B cell (primary cell): ENCODE measurements at regions not wholly inside any gene's neighbourhood (a gene's known extent, or its start where the extent isn't known, plus 50 kb on each side); places are given as distances from the start of the nearest gene placed in this dataset.

Source experiments
- ATAC-seq: fragments of 200-7000 bp; cut with Tn5 transposase; one replicate; pipeline ENCODE4 v1.10.0; 2021; ENCODE audit warnings: low read depth, mild to moderate bottlenecking, moderate number of reproducible peaks, moderate library complexity
- CTCF ChIA-PET: fragments of 350-600 bp; sonication (Branson Sonifier 250); formaldehyde crosslinking; loops from one replicate; lab custom pipeline; 2021; ENCODE audit warnings: antibody characterized with exemption, inconsistent platforms; lab: Charles Lee
- POLR2A ChIA-PET: fragments of 350-600 bp; sonication (Branson Sonifier 250); formaldehyde crosslinking; loops from one replicate; lab custom pipeline; 2021; ENCODE audit warnings: antibody characterized with exemption; lab: Charles Lee
- DNase-seq: peaks from one replicate; pipeline ENCODE4 v3.0.0; 2013
- H2AFZ ChIP-seq: 2 replicates; pipeline ENCODE4 v1.6.1; 2012; ENCODE audit warnings: mild to moderate bottlenecking, low read depth, low read length; ENCODE audit not compliant: insufficient read depth, poor library complexity, severe bottlenecking
- H3K27ac ChIP-seq, 2 donors: 1 replicate in 1 of 2; 2 replicates in 1 of 2; pipeline ENCODE4 v1.5.1; 2012 to 2013; ENCODE audit warnings: low read length in 2 of 2, mild to moderate bottlenecking in 2 of 2, moderate library complexity in 1 of 2
- H3K27me3 ChIP-seq, 4 experiments: fragments of 200-600 bp in 1 of 4; sonication (generic) in 1 of 4; replicated peaks in 1 of 4; 1 replicate in 2 of 4; 2 replicates in 2 of 4; pipeline versions ENCODE4 v1.6.1 to v1.7.0; 2013 to 2016; ENCODE audit warnings: low read length in 3 of 4, mild to moderate bottlenecking in 2 of 4, mixed read lengths in 1 of 4, moderate library complexity in 1 of 4; ENCODE audit not compliant: insufficient read depth in 4 of 4, control insufficient read depth in 3 of 4; ENCODE audit errors: control extremely low read depth in 1 of 4
- H3K36me3 ChIP-seq, 2 experiments: replicated peaks in 1 of 2; 1 replicate in 1 of 2; 2 replicates in 1 of 2; pipeline versions ENCODE4 v1.6.1 to v1.7.1; 2013; ENCODE audit warnings: low read length in 1 of 2; ENCODE audit not compliant: insufficient read depth in 2 of 2, control insufficient read depth in 1 of 2; ENCODE audit errors: control extremely low read depth in 1 of 2, extremely low read depth in 1 of 2
- H3K4me1 ChIP-seq, 2 donors: fragments of 200-600 bp in 1 of 2; sonication (generic) in 1 of 2; 1 replicate in 1 of 2; 2 replicates in 1 of 2; pipeline versions ENCODE4 v1.5.1 to v1.6.1; 2013 to 2017; ENCODE audit warnings: low read length in 2 of 2; ENCODE audit not compliant: control insufficient read depth in 2 of 2, insufficient read depth in 2 of 2
- H3K4me2 ChIP-seq: replicated peaks from 2 replicates; pipeline ENCODE3; 2012; ENCODE audit warnings: mild to moderate bottlenecking, low read depth, low read length; ENCODE audit not compliant: poor library complexity, severe bottlenecking
- H3K4me3 ChIP-seq, 5 experiments: fragments of 200-600 bp in 1 of 5; sonication (generic) in 1 of 5; 1 replicate in 3 of 5; 2 replicates in 2 of 5; pipeline versions ENCODE4 v1.5.1 to v1.7.0; 2011 to 2016; ENCODE audit warnings: low read length in 4 of 5, mild to moderate bottlenecking in 4 of 5, low read depth in 2 of 5, control low read depth in 1 of 5, moderate library complexity in 1 of 5; ENCODE audit not compliant: insufficient read depth in 1 of 5; ENCODE audit errors: control extremely low read depth in 1 of 5, extremely low read depth in 1 of 5
- H3K79me2 ChIP-seq: fragments of 200-600 bp; sonication (generic); one replicate; pipeline ENCODE4 v1.6.0; 2016; ENCODE audit warnings: low read length; ENCODE audit not compliant: control insufficient read depth, insufficient read depth
- H3K9ac ChIP-seq: fragments of 200-600 bp; sonication (generic); 2 replicates; pipeline ENCODE4 v1.6.1; 2017; ENCODE audit warnings: mild to moderate bottlenecking, low read length, moderate library complexity
- H3K9me3 ChIP-seq, 3 donors: one replicate each; pipeline versions ENCODE4 v1.6.1 to v1.7.1; 2013; ENCODE audit warnings: low read length in 2 of 3; ENCODE audit not compliant: control insufficient read depth in 2 of 3, insufficient read depth in 1 of 3; ENCODE audit errors: control extremely low read depth in 1 of 3
- H4K20me1 ChIP-seq: 2 replicates; pipeline ENCODE4 v1.6.0; 2012; ENCODE audit warnings: mild to moderate bottlenecking, low read length; ENCODE audit not compliant: insufficient read depth, control insufficient read depth, poor library complexity, severe bottlenecking
- H3K27ac Mint-ChIP-seq: one replicate; pipeline ENCODE4 v1.8.0; 2021; ENCODE audit warnings: mixed read lengths
- H3K27me3 Mint-ChIP-seq: one replicate; pipeline ENCODE4 v1.8.0; 2021; ENCODE audit warnings: mixed read lengths
- H3K4me1 Mint-ChIP-seq: one replicate; pipeline ENCODE4 v1.8.0; 2021; ENCODE audit warnings: mixed read lengths
- H3K4me3 Mint-ChIP-seq: one replicate; pipeline ENCODE4 v1.8.0; 2021; ENCODE audit warnings: mixed read lengths
- H3K9me3 Mint-ChIP-seq: one replicate; pipeline ENCODE4 v1.8.0; 2022; ENCODE audit warnings: mixed read lengths; ENCODE audit not compliant: insufficient read depth
- CTCF ChIP-seq: fragments of 200-600 bp; IDR thresholded peaks from one replicate; pipeline ENCODE4 v1.8.0; 2022; ENCODE audit warnings: antibody characterized with exemption, mild to moderate bottlenecking
- EZH2 ChIP-seq: IDR thresholded peaks from 2 replicates; pipeline ENCODE4 v1.6.1; 2012; ENCODE audit warnings: borderline replicate concordance, low read depth, mild to moderate bottlenecking, moderate library complexity, low read length; ENCODE audit not compliant: insufficient read depth, poor library complexity, severe bottlenecking
- WGBS: methylation state at CpG from one replicate; pipeline ENCODE4 v1.1.5; 2013; ENCODE audit warnings: missing lambda C conversion rate; ENCODE audit not compliant: insufficient coverage; 5-methylcytosine and 5-hydroxymethylcytosine counted together
- intact Hi-C: fragments of 100-400 bp; cut with micrococcal nuclease; formaldehyde crosslinking; loops from one replicate; pipeline ENCODE4 v1.10.0; 2022

DNA sequence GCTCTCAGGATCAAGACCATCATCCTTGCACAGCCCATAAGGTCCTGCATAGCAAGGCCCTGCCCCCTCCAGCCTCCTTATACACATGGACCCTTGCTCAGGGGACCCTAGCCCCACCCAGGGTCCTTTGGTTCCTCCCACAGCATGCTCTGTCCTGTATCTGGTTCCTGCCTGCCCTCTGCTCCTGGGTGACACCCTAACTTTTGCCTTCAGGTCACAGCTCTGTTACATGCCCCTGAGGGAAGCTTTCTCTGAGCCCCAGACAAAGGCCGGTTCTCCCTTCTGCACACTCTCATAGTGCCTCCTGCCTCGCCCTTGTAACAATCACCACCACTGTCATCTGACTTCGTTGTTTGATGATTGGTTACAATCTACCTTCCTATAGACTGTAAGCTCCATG is 204.8 kb downstream of the SMAD2 start:
- no peak for TF ChIP-seq CTCF
- TF ChIP-seq EZH2 = no peak
- no peaks in the 10 kb centered on the region for H4K20me1 ChIP-seq
- ATAC-seq (no peak), DNase-seq (no peak)
- intact Hi-C loops = no loop called here
- Mint-ChIP-seq H3K4me3 (no peak overlapping the region), H3K27ac (no peak overlapping the region), H3K27me3 (peaks cover 11% of the 10 kb centered on the region), H3K4me1 (no peaks in the 10 kb centered on the region), H3K9me3 (no peaks in the 10 kb centered on the region)
- POLR2A ChIA-PET = no interaction called here
- no peak overlapping the region for H3K27ac ChIP-seq
- H3K27me3 ChIP-seq = peaks cover 0 to 7% (median 3%) of the 10 kb centered on the region in 4 experiments
- H3K9me3 ChIP-seq = peaks cover 0 to 4% (median 0%) of the 10 kb centered on the region in 3 donors
- WGBS = 87% methylated on average over 3 of the region's 3 CpGs
- H3K36me3 ChIP-seq = no peaks in the 10 kb centered on the region
- H2AFZ ChIP-seq = no peak overlapping the region
- H3K4me2 ChIP-seq = no peak overlapping the region
- CTCF ChIA-PET = no interaction called here
- H3K4me1 ChIP-seq = no peaks in the 10 kb centered on the region
- H3K4me3 ChIP-seq = no peak overlapping the region
- H3K79me2 ChIP-seq = no peaks in the 10 kb centered on the region
- H3K9ac ChIP-seq = no peak overlapping the region

DNA sequence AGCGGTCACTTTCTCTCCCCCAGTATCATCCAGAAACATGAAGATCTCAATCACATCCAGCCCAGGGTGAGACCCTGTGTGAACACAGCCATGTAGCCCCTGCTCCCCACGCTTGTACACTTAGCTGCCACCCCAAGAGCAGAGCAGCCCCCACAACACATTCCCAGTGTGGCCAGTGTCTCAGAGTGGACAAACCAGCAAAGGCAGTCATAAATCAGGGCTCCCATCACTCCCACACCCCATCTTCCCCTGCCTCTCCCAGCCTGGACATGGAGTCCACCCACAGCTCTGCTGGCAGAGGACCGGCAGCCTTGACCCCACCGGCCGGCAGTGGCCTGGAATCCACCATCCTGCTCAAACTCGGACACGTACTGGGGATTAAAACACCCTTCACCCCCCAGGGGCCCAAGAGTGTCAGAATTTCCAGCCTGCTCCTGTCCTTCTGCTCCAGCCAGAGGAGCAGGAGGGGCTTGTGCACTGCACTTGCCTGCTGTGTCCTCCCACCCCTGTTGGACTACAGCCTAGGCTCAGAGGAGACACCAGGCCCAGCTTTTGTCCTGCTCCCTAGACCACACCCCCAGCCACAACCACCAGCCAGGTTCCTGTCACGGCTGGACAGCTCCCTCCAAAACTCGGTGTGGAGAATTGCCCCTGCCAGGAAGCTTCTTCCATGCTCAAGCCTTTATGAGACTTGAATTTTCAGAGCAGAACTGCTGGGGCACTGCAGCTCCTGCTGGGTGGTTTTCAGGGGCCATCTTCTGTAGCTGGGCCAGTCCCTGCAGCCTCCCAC is 206.1 kb downstream of the SMAD2 start:
- CTCF ChIA-PET = no interaction called here
- TF ChIP-seq CTCF = no peak
- TF ChIP-seq EZH2 = no peak
- Histone ChIP-seq H3K27me3 (peaks cover 0 to 4% (median 1%) of the 10 kb centered on the region in 4 experiments), H3K4me2 (no peak overlapping the region), H3K4me1 (no peaks in the 10 kb centered on the region), H3K9me3 (peaks cover 0 to 11% (median 0%) of the 10 kb centered on the region in 3 donors), H3K27ac (no peak overlapping the region), H2AFZ (no peak overlapping the region), H3K79me2 (no peaks in the 10 kb centered on the region), H3K36me3 (no peaks in the 10 kb centered on the region), H4K20me1 (no peaks in the 10 kb centered on the region), H3K4me3 (no peak overlapping the region), H3K9ac (no peak overlapping the region)
- H3K9me3 Mint-ChIP-seq = no peaks in the 10 kb centered on the region
- ATAC-seq (no peak), DNase-seq (no peak)
- no peak overlapping the region for H3K27ac Mint-ChIP-seq
- POLR2A ChIA-PET = no interaction called here
- H3K4me3 Mint-ChIP-seq = no peak overlapping the region
- H3K4me1 Mint-ChIP-seq = no peaks in the 10 kb centered on the region
- intact Hi-C loops = no loop called here
- WGBS = 58% methylated on average over 9 of the region's 9 CpGs
- peaks cover 5% of the 10 kb centered on the region for H3K27me3 Mint-ChIP-seq
